ENCODE measurements at regions not wholly inside any gene's neighbourhood (a gene's known extent, or its start where the extent isn't known, plus 50 kb on each side); places are given as distances from the start of the nearest gene placed in this dataset.

DNA sequence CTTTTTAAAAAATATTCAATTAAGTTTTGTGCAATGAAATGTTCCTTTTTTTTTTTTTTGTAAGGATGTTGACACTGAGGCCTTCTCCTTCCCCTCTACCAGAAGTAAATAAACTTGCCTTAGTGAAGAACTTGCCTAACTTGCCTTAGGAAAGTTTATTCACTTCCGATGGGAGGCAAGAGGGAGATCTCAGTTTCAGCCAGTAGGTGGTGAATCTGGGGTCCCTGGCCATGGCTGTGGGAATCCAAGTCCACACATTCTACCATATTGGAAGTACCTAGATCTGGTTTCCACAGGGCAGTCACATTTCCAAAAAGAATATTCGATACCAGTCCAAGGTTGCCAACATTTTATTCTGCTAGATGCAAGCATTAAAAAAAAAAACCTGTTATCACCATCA lies 270.9 kb downstream of the CCSER2 start:
- H3K36me3 Mint-ChIP-seq (ENCODE audit: insufficient read depth in 1 of 3, low read depth in 3 of 3): peaks cover 2 to 16% (median 8%) of the 10 kb centered on the region in 3 experiments; a peak in 6 of 7 replicates
- no peaks in the 10 kb centered on the region for H3K79me2 ChIP-seq (ENCODE audit: insufficient read depth, low read length)
- H3K4me1 ChIP-seq (ENCODE audit: insufficient read depth, low read length): peaks cover 3% of the 10 kb centered on the region; the same call in 1 of the 2 replicates
- no peak overlapping the region for H2BK15ac ChIP-seq (ENCODE audit: low read depth, low read length)
- H3K4me3 Mint-ChIP-seq: no peak overlapping the region
- no peak for DNase-seq
- peaks cover 19% of the 10 kb centered on the region; the same call in 1 of the 2 replicates for H3K27me3 ChIP-seq (ENCODE audit: insufficient read depth, low read length)
- no peak overlapping the region for H3K4ac ChIP-seq (ENCODE audit: low read depth, low read length)
- H2BK20ac ChIP-seq (ENCODE audit: low read depth, low read length, poor library complexity, severe bottlenecking): no peak overlapping the region
- no peak overlapping the region for H3K9ac ChIP-seq (ENCODE audit: extremely low read depth, insufficient read length, low read length)
- WGBS (ENCODE audit: extremely low coverage, insufficient read length, low lambda C conversion rate): no CpG with 5 or more reads among the region's 2 CpGs
- no peak overlapping the region for H4K5ac ChIP-seq (ENCODE audit: insufficient read length, low read depth, low read length)
- no peak overlapping the region for H3K18ac ChIP-seq (ENCODE audit: insufficient read length, low read depth, low read length)
- H3K23ac ChIP-seq (ENCODE audit: insufficient read length, low read depth, low read length): no peak overlapping the region
- no peak overlapping the region for H3T11ph ChIP-seq (ENCODE audit: low read length)
- no peak overlapping the region for H2BK12ac ChIP-seq (ENCODE audit: insufficient read length, low read depth, low read length)
- no peaks in the 10 kb centered on the region for H3K23me2 ChIP-seq (ENCODE audit: insufficient read length, low read depth, low read length, poor library complexity, severe bottlenecking)
- TF ChIP-seq, protein P1, sequence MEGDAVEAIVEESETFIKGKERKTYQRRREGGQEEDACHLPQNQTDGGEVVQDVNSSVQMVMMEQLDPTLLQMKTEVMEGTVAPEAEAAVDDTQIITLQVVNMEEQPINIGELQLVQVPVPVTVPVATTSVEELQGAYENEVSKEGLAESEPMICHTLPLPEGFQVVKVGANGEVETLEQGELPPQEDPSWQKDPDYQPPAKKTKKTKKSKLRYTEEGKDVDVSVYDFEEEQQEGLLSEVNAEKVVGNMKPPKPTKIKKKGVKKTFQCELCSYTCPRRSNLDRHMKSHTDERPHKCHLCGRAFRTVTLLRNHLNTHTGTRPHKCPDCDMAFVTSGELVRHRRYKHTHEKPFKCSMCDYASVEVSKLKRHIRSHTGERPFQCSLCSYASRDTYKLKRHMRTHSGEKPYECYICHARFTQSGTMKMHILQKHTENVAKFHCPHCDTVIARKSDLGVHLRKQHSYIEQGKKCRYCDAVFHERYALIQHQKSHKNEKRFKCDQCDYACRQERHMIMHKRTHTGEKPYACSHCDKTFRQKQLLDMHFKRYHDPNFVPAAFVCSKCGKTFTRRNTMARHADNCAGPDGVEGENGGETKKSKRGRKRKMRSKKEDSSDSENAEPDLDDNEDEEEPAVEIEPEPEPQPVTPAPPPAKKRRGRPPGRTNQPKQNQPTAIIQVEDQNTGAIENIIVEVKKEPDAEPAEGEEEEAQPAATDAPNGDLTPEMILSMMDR (conservative IDR thresholded peaks at IDR 0.05): peak; percentile 56
- H3K4me2 ChIP-seq (ENCODE audit: insufficient read depth, insufficient read length, low read length): no peak overlapping the region
- H3K27ac ChIP-seq (ENCODE audit: insufficient read length, low read depth, low read length): no peak overlapping the region
- no peak overlapping the region for H2BK120ac ChIP-seq (ENCODE audit: low read depth, low read length, poor library complexity, severe bottlenecking)
- no peak overlapping the region for H3K56ac ChIP-seq (ENCODE audit: insufficient read length, low read depth, low read length)
- no peak overlapping the region for H2AFZ ChIP-seq (ENCODE audit: low read length)
- no peak overlapping the region for H2BK5ac ChIP-seq (ENCODE audit: insufficient read length, low read length)
- no peaks in the 10 kb centered on the region for H3K79me1 ChIP-seq (ENCODE audit: insufficient read depth, low read depth, low read length, poor library complexity, severe bottlenecking)
- peaks cover 4% of the 10 kb centered on the region; the same call in 1 of the 2 replicates for H3K27me3 Mint-ChIP-seq (ENCODE audit: low read depth)
- H4K20me1 ChIP-seq (ENCODE audit: control insufficient read depth, insufficient read depth, insufficient read length): no peaks in the 10 kb centered on the region
- peaks cover 3 to 9% of the 10 kb centered on the region in 2 experiments; a peak in 3 of 5 replicates for H3K9me3 Mint-ChIP-seq
- H3K14ac ChIP-seq (ENCODE audit: insufficient read depth, low read length): no peak overlapping the region
- no peak overlapping the region for H2AK5ac ChIP-seq (ENCODE audit: insufficient read length, low read length)
- H3K27ac Mint-ChIP-seq: no peak overlapping the region
- H4K91ac ChIP-seq (ENCODE audit: insufficient read length, low read depth, low read length): no peak overlapping the region
- H4K8ac ChIP-seq (replicated peaks; ENCODE audit: insufficient read length, low read depth, low read length): no peak overlapping the region
- H3K9me3 ChIP-seq (ENCODE audit: control insufficient read depth, low read depth, low read length): no peaks in the 10 kb centered on the region
- H3K4me1 Mint-ChIP-seq: peaks cover 9% of the 10 kb centered on the region in 2 experiments

Data from H9 (cell line).